Activated CD4-positive, alpha-beta memory T cell treated with anti-CD3 and anti-CD28 coated beads for 36 hours (primary cell): ENCODE measurements at regions not wholly inside any gene's neighbourhood (a gene's known extent, or its start where the extent isn't known, plus 50 kb on each side); places are given as distances from the start of the nearest gene placed in this dataset.

Source experiments
- CTCF ChIA-PET: fragments of 350-600 bp; sonication (Branson Sonifier 250); formaldehyde crosslinking; loops from one replicate; lab custom pipeline; 2021; ENCODE audit warnings: antibody characterized with exemption, inconsistent platforms; lab: Charles Lee
- POLR2A ChIA-PET: fragments of 350-600 bp; sonication (Branson Sonifier 250); formaldehyde crosslinking; loops from one replicate; lab custom pipeline; 2021; ENCODE audit warnings: antibody characterized with exemption; lab: Charles Lee
- DNase-seq: peaks from one replicate; pipeline ENCODE4 v3.0.0-alpha.2; 2020
- H3K27ac Mint-ChIP-seq: one replicate; pipeline ENCODE4 v1.8.0; 2021; ENCODE audit warnings: mixed read lengths
- H3K27me3 Mint-ChIP-seq: one replicate; pipeline ENCODE4 v1.8.0; 2021; ENCODE audit warnings: mixed read lengths
- H3K36me3 Mint-ChIP-seq: one replicate; pipeline ENCODE4 v1.8.0; 2021; ENCODE audit warnings: mixed read lengths
- H3K4me1 Mint-ChIP-seq: one replicate; pipeline ENCODE4 v1.8.0; 2021; ENCODE audit warnings: low read depth, mixed read lengths
- H3K4me3 Mint-ChIP-seq: one replicate; pipeline ENCODE4 v1.8.0; 2021; ENCODE audit warnings: mild to moderate bottlenecking, mixed read lengths
- H3K9me3 Mint-ChIP-seq: one replicate; pipeline ENCODE4 v1.8.0; 2021; ENCODE audit warnings: mixed read lengths
- intact Hi-C: fragments of 100-400 bp; cut with micrococcal nuclease; formaldehyde crosslinking; loops from one replicate; pipeline ENCODE4 v1.15.1; 2023

GRCh38 chr11:69880041-69880825 is 61.0 kb upstream of the FGF3 start:
- no peak for DNase-seq
- CTCF ChIA-PET = interaction anchor here (1.4 kb wide), 1 partner anchor 9 kb away, joined by 4 read pairs; no protein-coding TSS in a partner anchor
- H3K9me3 Mint-ChIP-seq = no peaks in the 10 kb centered on the region
- peaks cover 8% of the 10 kb centered on the region for H3K27me3 Mint-ChIP-seq
- no peak overlapping the region for H3K27ac Mint-ChIP-seq
- H3K4me1 Mint-ChIP-seq = no peaks in the 10 kb centered on the region
- no peak overlapping the region for H3K4me3 Mint-ChIP-seq
- intact Hi-C loops = no loop called here
- no peaks in the 10 kb centered on the region for H3K36me3 Mint-ChIP-seq
- POLR2A ChIA-PET = no interaction called here

- CTCF ChIA-PET = interaction anchor here (1.4 kb wide), 1 partner anchor 8 kb away, joined by 4 read pairs; no protein-coding TSS in a partner anchor
- Mint-ChIP-seq H3K27ac (no peak overlapping the region), H3K4me3 (no peak overlapping the region), H3K36me3 (no peaks in the 10 kb centered on the region), H3K4me1 (no peaks in the 10 kb centered on the region), H3K27me3 (peaks cover 8% of the 10 kb centered on the region), H3K9me3 (no peaks in the 10 kb centered on the region)
- intact Hi-C loops = no loop called here
- no peak for DNase-seq
- POLR2A ChIA-PET = no interaction called here
These were observed 61.7 kb upstream of the FGF3 start for GRCh38 chr11:69880826-69881445.

- intact Hi-C loops = no loop called here
- no peak for DNase-seq
- H3K9me3 Mint-ChIP-seq = no peaks in the 10 kb centered on the region
- H3K4me3 Mint-ChIP-seq = no peak overlapping the region
- no peaks in the 10 kb centered on the region for H3K36me3 Mint-ChIP-seq
- ChIA-PET CTCF (no interaction called here), POLR2A (no interaction called here)
- H3K27ac Mint-ChIP-seq = no peak overlapping the region
- no peaks in the 10 kb centered on the region for H3K4me1 Mint-ChIP-seq
- peaks cover 6% of the 10 kb centered on the region for H3K27me3 Mint-ChIP-seq
These were observed 62.5 kb upstream of the FGF3 start for GRCh38 chr11:69881467-69882269.

- no peak overlapping the region for H3K4me3 Mint-ChIP-seq
- CTCF ChIA-PET = no interaction called here
These were observed 63.0 kb upstream of the FGF3 start for GRCh38 chr11:69882270-69882608.

GRCh38 chr11:69883292-69884255 is 64.4 kb upstream of the FGF3 start:
- H3K27me3 Mint-ChIP-seq = peaks cover 3% of the 10 kb centered on the region
- no peaks in the 10 kb centered on the region for H3K36me3 Mint-ChIP-seq
- no peak overlapping the region for H3K27ac Mint-ChIP-seq
- CTCF ChIA-PET = no interaction called here
- POLR2A ChIA-PET = no interaction called here
- H3K9me3 Mint-ChIP-seq = no peaks in the 10 kb centered on the region
- no peak for DNase-seq
- H3K4me1 Mint-ChIP-seq = no peaks in the 10 kb centered on the region
- intact Hi-C loops = no loop called here
- no peak overlapping the region for H3K4me3 Mint-ChIP-seq

More at GRCh38 chr11:69882270-69882608, 63.0 kb upstream of the FGF3 start:
- H3K27me3 Mint-ChIP-seq = peaks cover 4% of the 10 kb centered on the region
- POLR2A ChIA-PET = no interaction called here
- H3K36me3 Mint-ChIP-seq = no peaks in the 10 kb centered on the region
- no peaks in the 10 kb centered on the region for H3K4me1 Mint-ChIP-seq
- H3K27ac Mint-ChIP-seq = no peak overlapping the region
- intact Hi-C loops = no loop called here
- H3K9me3 Mint-ChIP-seq = no peaks in the 10 kb centered on the region
- no peak for DNase-seq

GRCh38 chr11:69884286-69884685 is 65.1 kb upstream of the FGF3 start:
- Mint-ChIP-seq H3K9me3 (no peaks in the 10 kb centered on the region), H3K27ac (no peak overlapping the region), H3K4me3 (no peak overlapping the region), H3K27me3 (peaks cover 3% of the 10 kb centered on the region), H3K36me3 (no peaks in the 10 kb centered on the region), H3K4me1 (no peaks in the 10 kb centered on the region)
- DNase-seq = no peak
- intact Hi-C loops = no loop called here
- POLR2A ChIA-PET = no interaction called here
- CTCF ChIA-PET = no interaction called here

- CTCF ChIA-PET = no interaction called here
- Mint-ChIP-seq H3K9me3 (no peaks in the 10 kb centered on the region), H3K36me3 (no peaks in the 10 kb centered on the region), H3K27ac (no peak overlapping the region), H3K27me3 (peaks cover 6% of the 10 kb centered on the region), H3K4me3 (no peak overlapping the region), H3K4me1 (no peaks in the 10 kb centered on the region)
- intact Hi-C loops = loop anchor here (5.0 kb wide), 1 partner anchor 177 kb away; no protein-coding TSS in a partner anchor
- no peak for DNase-seq
- POLR2A ChIA-PET = no interaction called here
These were observed 65.5 kb upstream of the FGF3 start for GRCh38 chr11:69884751-69885150.

- Mint-ChIP-seq H3K9me3 (no peaks in the 10 kb centered on the region), H3K27me3 (peaks cover 17% of the 10 kb centered on the region), H3K27ac (no peak overlapping the region), H3K4me3 (no peak overlapping the region), H3K36me3 (no peaks in the 10 kb centered on the region), H3K4me1 (no peaks in the 10 kb centered on the region)
- intact Hi-C loops = loop anchor here (5.0 kb wide), 1 partner anchor 180 kb away; no protein-coding TSS in a partner anchor
- CTCF ChIA-PET = interaction anchor here (0.9 kb wide), 1 partner anchor 201 kb away, joined by 3 read pairs; no protein-coding TSS in a partner anchor
- DNase-seq = no peak
- POLR2A ChIA-PET = no interaction called here
These were observed 68.1 kb upstream of the FGF3 start for GRCh38 chr11:69887330-69887729.

- intact Hi-C loops = loop anchor here (1.0 to 5.0 kb wide), 2 partner anchors 181 to 202 kb away; no protein-coding TSS in a partner anchor
- DNase-seq = no peak
- CTCF ChIA-PET = interaction anchor here (0.9 to 1.5 kb wide), 5 partner anchors 8 to 201 kb away, joined by 3 to 5 read pairs (median 3); no protein-coding TSS in a partner anchor
- Mint-ChIP-seq H3K27ac (no peak overlapping the region), H3K36me3 (no peaks in the 10 kb centered on the region), H3K4me1 (no peaks in the 10 kb centered on the region), H3K27me3 (peaks cover 23% of the 10 kb centered on the region), H3K9me3 (no peaks in the 10 kb centered on the region), H3K4me3 (no peak overlapping the region)
- POLR2A ChIA-PET = no interaction called here
These were observed 68.7 kb upstream of the FGF3 start for GRCh38 chr11:69887841-69888427.

- Mint-ChIP-seq H3K4me3 (no peak overlapping the region), H3K27me3 (peaks cover 25% of the 10 kb centered on the region), H3K4me1 (no peaks in the 10 kb centered on the region), H3K9me3 (no peaks in the 10 kb centered on the region), H3K36me3 (no peaks in the 10 kb centered on the region), H3K27ac (no peak overlapping the region)
- intact Hi-C loops = loop anchor here (1.0 to 5.0 kb wide), 2 partner anchors 181 to 202 kb away; no protein-coding TSS in a partner anchor
- peak; percentile 75 for DNase-seq
- ChIA-PET CTCF (interaction anchor here (0.6 to 1.5 kb wide), 6 partner anchors 8 to 204 kb away, joined by 3 to 5 read pairs (median 3); no protein-coding TSS in a partner anchor), POLR2A (no interaction called here)
These were observed 69.4 kb upstream of the FGF3 start for GRCh38 chr11:69888483-69889181.
